Neural crest cell (in vitro differentiated cells): ENCODE measurements at regions not wholly inside any gene's neighbourhood (a gene's known extent, or its start where the extent isn't known, plus 50 kb on each side); places are given as distances from the start of the nearest gene placed in this dataset.

Experiments used
- DNase-seq: peaks from one replicate; pipeline ENCODE4 v3.0.0; 2021; ENCODE audit warnings: low read depth, mixed read lengths, low spot score
- H3K27ac Mint-ChIP-seq: one replicate; pipeline ENCODE4 v1.8.0; 2021; ENCODE audit warnings: mild to moderate bottlenecking, mixed read lengths; ENCODE audit not compliant: unreplicated experiment
- H3K27me3 Mint-ChIP-seq: 2 replicates; pipeline ENCODE4 v1.8.0; 2021; ENCODE audit warnings: low read depth, mild to moderate bottlenecking, mixed read lengths
- H3K36me3 Mint-ChIP-seq: 2 replicates; pipeline ENCODE4 v1.8.0; 2021; ENCODE audit warnings: low read depth, mild to moderate bottlenecking, mixed read lengths
- H3K4me1 Mint-ChIP-seq: 2 replicates; pipeline ENCODE4 v1.8.0; 2021; ENCODE audit warnings: mixed read lengths
- H3K4me3 Mint-ChIP-seq: one replicate; pipeline ENCODE4 v1.8.0; 2021; ENCODE audit warnings: mild to moderate bottlenecking, mixed read lengths
- H3K9me3 Mint-ChIP-seq: 2 replicates; pipeline ENCODE4 v1.8.0; 2021; ENCODE audit warnings: mixed read lengths
- TF ChIP-seq, protein P1 (sequence below): fragments of 200-600 bp; sonication (generic); conservative IDR thresholded peaks from 2 replicates; pipeline ENCODE4 v1.5.0; 2021; ENCODE audit warnings: antibody characterized with exemption, mild to moderate bottlenecking

DNA sequence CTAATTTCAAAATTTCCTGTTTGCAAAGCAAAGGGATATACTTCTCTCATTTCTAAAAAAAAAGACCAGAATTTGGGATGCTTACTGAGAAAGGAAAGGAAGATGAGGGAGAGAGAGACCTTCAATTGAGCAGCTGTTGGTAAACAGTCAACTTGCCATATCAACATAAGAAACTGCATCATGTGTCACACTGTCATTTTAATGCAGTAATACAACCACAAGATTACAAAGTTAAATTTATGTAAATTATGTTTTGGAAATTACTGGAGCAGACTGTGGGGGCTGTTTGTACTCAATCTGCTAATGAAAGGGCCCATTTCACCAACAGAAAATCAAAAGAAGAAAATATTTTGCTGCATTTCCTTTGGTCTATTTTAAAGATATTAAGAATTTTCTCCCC lies 370.4 kb upstream of the TMPO start:
- H3K9me3 Mint-ChIP-seq = no peaks in the 10 kb centered on the region
- TF ChIP-seq, protein P1, sequence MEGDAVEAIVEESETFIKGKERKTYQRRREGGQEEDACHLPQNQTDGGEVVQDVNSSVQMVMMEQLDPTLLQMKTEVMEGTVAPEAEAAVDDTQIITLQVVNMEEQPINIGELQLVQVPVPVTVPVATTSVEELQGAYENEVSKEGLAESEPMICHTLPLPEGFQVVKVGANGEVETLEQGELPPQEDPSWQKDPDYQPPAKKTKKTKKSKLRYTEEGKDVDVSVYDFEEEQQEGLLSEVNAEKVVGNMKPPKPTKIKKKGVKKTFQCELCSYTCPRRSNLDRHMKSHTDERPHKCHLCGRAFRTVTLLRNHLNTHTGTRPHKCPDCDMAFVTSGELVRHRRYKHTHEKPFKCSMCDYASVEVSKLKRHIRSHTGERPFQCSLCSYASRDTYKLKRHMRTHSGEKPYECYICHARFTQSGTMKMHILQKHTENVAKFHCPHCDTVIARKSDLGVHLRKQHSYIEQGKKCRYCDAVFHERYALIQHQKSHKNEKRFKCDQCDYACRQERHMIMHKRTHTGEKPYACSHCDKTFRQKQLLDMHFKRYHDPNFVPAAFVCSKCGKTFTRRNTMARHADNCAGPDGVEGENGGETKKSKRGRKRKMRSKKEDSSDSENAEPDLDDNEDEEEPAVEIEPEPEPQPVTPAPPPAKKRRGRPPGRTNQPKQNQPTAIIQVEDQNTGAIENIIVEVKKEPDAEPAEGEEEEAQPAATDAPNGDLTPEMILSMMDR = no peak
- H3K4me3 Mint-ChIP-seq = no peak overlapping the region
- peaks cover 10% of the 10 kb centered on the region for H3K4me1 Mint-ChIP-seq
- DNase-seq = no peak
- H3K36me3 Mint-ChIP-seq = no peaks in the 10 kb centered on the region
- no peaks in the 10 kb centered on the region for H3K27me3 Mint-ChIP-seq
- no peak overlapping the region for H3K27ac Mint-ChIP-seq

DNA sequence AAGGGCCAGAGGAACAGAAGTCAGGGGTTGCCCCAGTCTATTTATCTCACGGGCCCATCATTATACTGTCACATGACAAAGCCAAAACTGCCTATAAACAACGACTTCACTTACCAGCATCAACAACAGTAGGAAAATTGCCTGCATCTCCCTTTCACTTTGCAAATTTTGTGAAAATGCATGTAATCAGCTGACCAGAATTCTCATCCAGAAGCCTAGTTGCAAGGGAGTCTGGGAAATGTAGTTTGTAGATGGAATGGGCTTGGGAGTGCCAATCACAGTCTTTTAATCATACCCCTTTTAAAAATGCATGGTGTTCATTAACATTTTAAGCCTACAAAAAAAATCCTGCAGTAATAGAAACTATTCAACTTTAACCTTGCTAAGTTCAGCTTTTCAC lies 369.3 kb upstream of the TMPO start:
- H3K4me1 Mint-ChIP-seq = peaks cover 10% of the 10 kb centered on the region
- no peak overlapping the region for H3K27ac Mint-ChIP-seq
- DNase-seq = no peak
- no peaks in the 10 kb centered on the region for H3K36me3 Mint-ChIP-seq
- no peaks in the 10 kb centered on the region for H3K9me3 Mint-ChIP-seq
- TF ChIP-seq, protein P1 = no peak
- H3K4me3 Mint-ChIP-seq = no peak overlapping the region
- H3K27me3 Mint-ChIP-seq = no peaks in the 10 kb centered on the region

DNA sequence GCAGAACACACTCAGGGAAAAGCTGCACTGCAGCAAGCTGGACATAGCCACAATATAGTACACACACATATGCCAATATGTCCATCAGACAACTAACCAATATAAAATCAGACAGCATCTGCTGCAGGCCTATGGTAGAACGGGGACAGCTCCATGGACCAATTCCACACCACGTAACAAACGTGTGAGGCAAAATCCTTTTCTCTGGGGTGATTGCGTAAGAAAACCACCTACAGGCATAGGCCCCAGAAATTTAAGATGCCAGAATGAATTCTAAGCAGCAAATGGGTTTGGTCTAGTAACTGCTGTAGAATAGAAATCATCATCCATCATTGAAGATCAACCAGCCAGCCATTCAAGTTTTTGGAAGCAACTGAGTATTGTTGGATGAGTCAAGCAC lies 368.9 kb upstream of the TMPO start:
- no peak for DNase-seq
- H3K4me1 Mint-ChIP-seq = peaks cover 10% of the 10 kb centered on the region
- H3K4me3 Mint-ChIP-seq = no peak overlapping the region
- H3K36me3 Mint-ChIP-seq = no peaks in the 10 kb centered on the region
- H3K27ac Mint-ChIP-seq = no peak overlapping the region
- no peaks in the 10 kb centered on the region for H3K27me3 Mint-ChIP-seq
- TF ChIP-seq, protein P1 = no peak
- no peaks in the 10 kb centered on the region for H3K9me3 Mint-ChIP-seq

DNA sequence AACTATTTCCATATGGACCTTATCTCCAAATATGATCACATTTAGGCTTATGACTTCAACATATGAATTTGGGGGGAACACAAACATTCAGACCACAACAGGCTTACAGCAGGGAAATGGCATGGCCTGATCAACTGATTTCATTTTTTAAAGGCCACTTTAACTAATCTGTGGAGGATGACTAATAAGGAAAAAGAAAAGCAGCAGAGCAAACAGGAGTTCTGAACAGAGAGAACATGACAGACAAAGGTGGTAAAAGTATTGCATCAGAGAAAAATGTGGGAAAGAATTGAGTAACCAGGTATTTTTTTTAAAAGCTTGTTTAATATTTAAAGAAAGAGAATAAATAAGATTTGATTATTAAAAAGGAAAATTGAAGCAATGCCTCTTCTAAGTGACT lies 366.1 kb upstream of the TMPO start:
- TF ChIP-seq, protein P1 = no peak
- H3K9me3 Mint-ChIP-seq = no peaks in the 10 kb centered on the region
- H3K4me1 Mint-ChIP-seq = peaks cover 17% of the 10 kb centered on the region
- no peaks in the 10 kb centered on the region for H3K36me3 Mint-ChIP-seq
- H3K27ac Mint-ChIP-seq = no peak overlapping the region
- DNase-seq = no peak
- H3K4me3 Mint-ChIP-seq = no peak overlapping the region
- H3K27me3 Mint-ChIP-seq = no peaks in the 10 kb centered on the region

DNA sequence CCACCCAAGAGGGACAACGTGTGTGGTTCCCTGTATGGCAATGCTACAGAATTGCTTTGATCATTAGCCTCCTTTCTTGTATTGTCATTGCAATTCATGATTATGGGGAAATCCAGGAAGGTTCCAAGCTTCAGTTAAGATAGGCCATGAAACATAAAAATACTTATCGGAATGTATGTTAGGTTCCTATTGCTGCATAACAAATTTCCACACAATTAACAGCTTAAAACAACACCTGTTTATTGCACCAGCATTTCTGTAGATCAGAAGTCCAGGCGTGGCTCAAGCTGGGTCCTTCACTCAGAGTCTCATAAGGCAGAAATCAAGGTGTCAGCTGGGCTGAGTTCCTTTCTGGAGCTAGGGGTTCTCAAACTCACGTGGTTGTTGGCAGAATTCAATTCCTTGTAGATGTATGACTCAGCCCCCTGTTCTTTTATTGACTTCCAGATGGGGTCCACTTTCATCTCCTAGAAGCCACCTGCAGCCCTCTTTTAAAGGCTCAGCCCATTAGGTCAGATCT lies 365.6 kb upstream of the TMPO start:
- Mint-ChIP-seq H3K27ac (no peak overlapping the region), H3K4me3 (no peak overlapping the region), H3K36me3 (no peaks in the 10 kb centered on the region), H3K4me1 (peaks cover 22% of the 10 kb centered on the region), H3K27me3 (no peaks in the 10 kb centered on the region), H3K9me3 (no peaks in the 10 kb centered on the region)
- TF ChIP-seq, protein P1 = no peak
- DNase-seq = no peak
